Loucy (cell line): ENCODE measurements at regions not wholly inside any gene's neighbourhood (a gene's known extent, or its start where the extent isn't known, plus 50 kb on each side); places are given as distances from the start of the nearest gene placed in this dataset.

Experiments
- H2AFZ ChIP-seq: fragments of 200-600 bp; sonication (generic); 2 replicates; pipeline ENCODE4 v1.6.0; 2016; ENCODE audit warnings: antibody characterized with exemption, mild to moderate bottlenecking, low read length, moderate library complexity
- H3F3A ChIP-seq: fragments of 200-600 bp; 2 replicates; pipeline ENCODE4 v1.6.0; 2016; ENCODE audit warnings: antibody characterized with exemption, low read depth, mild to moderate bottlenecking
- H3K27me3 ChIP-seq: fragments of 200-600 bp; sonication (generic); 2 replicates; pipeline ENCODE4 v1.6.1; 2014; ENCODE audit warnings: low read length, mild to moderate bottlenecking; ENCODE audit not compliant: insufficient read depth, poor library complexity, severe bottlenecking
- H3K36me3 ChIP-seq: fragments of 200-600 bp; sonication (generic); 2 replicates; pipeline ENCODE4 v1.6.1; 2016; ENCODE audit warnings: low read length; ENCODE audit not compliant: insufficient read depth
- H3K4me1 ChIP-seq: fragments of 200-600 bp; sonication (generic); 2 replicates; pipeline ENCODE4 v1.5.1; 2014; ENCODE audit warnings: low read length, mild to moderate bottlenecking; ENCODE audit not compliant: insufficient read depth, poor library complexity, severe bottlenecking
- H3K4me2 ChIP-seq: fragments of 200-600 bp; sonication (generic); 2 replicates; pipeline ENCODE4 v1.6.0; 2014; ENCODE audit warnings: antibody characterized with exemption, low read length, low read depth, mild to moderate bottlenecking; ENCODE audit not compliant: poor library complexity, severe bottlenecking
- H3K4me3 ChIP-seq: fragments of 200-600 bp; sonication (generic); 2 replicates; pipeline ENCODE4 v1.5.1; 2014; ENCODE audit warnings: low read length, mild to moderate bottlenecking, mixed read lengths; ENCODE audit not compliant: poor library complexity, severe bottlenecking
- H3K79me2 ChIP-seq: fragments of 200-600 bp; sonication (generic); 2 replicates; pipeline ENCODE4 v1.6.1; 2014; ENCODE audit warnings: low read length; ENCODE audit not compliant: insufficient read depth
- H3K9ac ChIP-seq: fragments of 200-600 bp; sonication (generic); 2 replicates; pipeline ENCODE4 v1.6.0; 2014; ENCODE audit warnings: mild to moderate bottlenecking, low read depth, low read length, moderate library complexity; ENCODE audit not compliant: poor library complexity, severe bottlenecking
- H3K9me2 ChIP-seq: fragments of 200-600 bp; sonication (generic); replicated peaks from 2 replicates; pipeline ENCODE4 v1.6.1; 2016; ENCODE audit warnings: low read depth, low read length, mixed read lengths
- H3K9me3 ChIP-seq: fragments of 200-600 bp; sonication (generic); 2 replicates; pipeline ENCODE4 v1.6.1; 2014; ENCODE audit warnings: mild to moderate bottlenecking, antibody characterized with exemption, low read length, low read depth; ENCODE audit not compliant: insufficient read depth
- H4K20me1 ChIP-seq: fragments of 200-600 bp; sonication (generic); 2 replicates; pipeline ENCODE4 v1.6.0; 2014; ENCODE audit warnings: antibody characterized with exemption, low read length, mild to moderate bottlenecking; ENCODE audit not compliant: insufficient read depth, poor library complexity, severe bottlenecking
- EZH2phosphoT487 ChIP-seq: fragments of 200-600 bp; IDR thresholded peaks from 2 replicates; pipeline ENCODE4 v1.6.1; 2018; ENCODE audit warnings: antibody characterized with exemption, mild to moderate bottlenecking, moderate library complexity, borderline replicate concordance
- TF ChIP-seq, protein P1 (sequence below): fragments of 200-600 bp; sonication (generic); conservative IDR thresholded peaks from 2 replicates; pipeline ENCODE4 v1.5.1; 2014; ENCODE audit warnings: mild to moderate bottlenecking, antibody characterized with exemption, low read length

DNA sequence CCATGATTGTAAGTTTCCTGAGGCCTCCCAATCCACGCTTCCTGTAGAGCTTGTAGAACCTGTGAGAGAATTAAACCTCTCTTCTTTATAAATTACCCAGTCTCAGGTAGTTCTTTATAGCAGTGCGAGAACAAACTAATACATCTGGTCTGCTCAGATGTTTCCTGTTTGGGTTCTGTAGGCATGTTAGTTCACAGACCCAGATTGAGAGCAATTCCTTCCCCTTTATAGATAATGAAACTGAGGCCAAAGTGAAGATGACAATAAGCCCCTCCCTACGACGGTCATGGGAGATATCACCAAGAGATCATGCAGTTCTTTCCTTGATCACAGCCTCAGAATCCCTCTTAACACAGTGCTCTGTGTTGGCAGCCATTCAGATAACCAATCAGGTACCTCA is 76.5 kb upstream of the CLMN start:
- Histone ChIP-seq H3K27me3 (no peaks in the 10 kb centered on the region), H3K4me2 (no peak overlapping the region), H3K9ac (no peak overlapping the region), H3K9me2 (no peaks in the 10 kb centered on the region), H4K20me1 (no peaks in the 10 kb centered on the region), H3K36me3 (no peaks in the 10 kb centered on the region), H3K4me3 (no peak overlapping the region), H3K79me2 (no peaks in the 10 kb centered on the region), H3K9me3 (no peaks in the 10 kb centered on the region), H2AFZ (no peak overlapping the region), H3F3A (no peaks in the 10 kb centered on the region), H3K4me1 (no peaks in the 10 kb centered on the region)
- TF ChIP-seq EZH2phosphoT487 = no peak
- TF ChIP-seq, protein P1, sequence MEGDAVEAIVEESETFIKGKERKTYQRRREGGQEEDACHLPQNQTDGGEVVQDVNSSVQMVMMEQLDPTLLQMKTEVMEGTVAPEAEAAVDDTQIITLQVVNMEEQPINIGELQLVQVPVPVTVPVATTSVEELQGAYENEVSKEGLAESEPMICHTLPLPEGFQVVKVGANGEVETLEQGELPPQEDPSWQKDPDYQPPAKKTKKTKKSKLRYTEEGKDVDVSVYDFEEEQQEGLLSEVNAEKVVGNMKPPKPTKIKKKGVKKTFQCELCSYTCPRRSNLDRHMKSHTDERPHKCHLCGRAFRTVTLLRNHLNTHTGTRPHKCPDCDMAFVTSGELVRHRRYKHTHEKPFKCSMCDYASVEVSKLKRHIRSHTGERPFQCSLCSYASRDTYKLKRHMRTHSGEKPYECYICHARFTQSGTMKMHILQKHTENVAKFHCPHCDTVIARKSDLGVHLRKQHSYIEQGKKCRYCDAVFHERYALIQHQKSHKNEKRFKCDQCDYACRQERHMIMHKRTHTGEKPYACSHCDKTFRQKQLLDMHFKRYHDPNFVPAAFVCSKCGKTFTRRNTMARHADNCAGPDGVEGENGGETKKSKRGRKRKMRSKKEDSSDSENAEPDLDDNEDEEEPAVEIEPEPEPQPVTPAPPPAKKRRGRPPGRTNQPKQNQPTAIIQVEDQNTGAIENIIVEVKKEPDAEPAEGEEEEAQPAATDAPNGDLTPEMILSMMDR = no peak

GRCh38 chr14:95395098-95395737 is 75.5 kb upstream of the CLMN start:
- H4K20me1 ChIP-seq = no peaks in the 10 kb centered on the region
- H3K79me2 ChIP-seq = no peaks in the 10 kb centered on the region
- no peak overlapping the region for H2AFZ ChIP-seq
- H3F3A ChIP-seq = no peaks in the 10 kb centered on the region
- H3K9me3 ChIP-seq = no peaks in the 10 kb centered on the region; the same call in 1 of the 2 replicates
- no peaks in the 10 kb centered on the region for H3K27me3 ChIP-seq
- no peak overlapping the region for H3K4me2 ChIP-seq
- no peaks in the 10 kb centered on the region for H3K36me3 ChIP-seq
- H3K9ac ChIP-seq = no peak overlapping the region
- no peak overlapping the region for H3K4me3 ChIP-seq
- no peak for TF ChIP-seq EZH2phosphoT487
- TF ChIP-seq, protein P1 = no peak
- no peaks in the 10 kb centered on the region for H3K4me1 ChIP-seq
- no peaks in the 10 kb centered on the region for H3K9me2 ChIP-seq

- H3K4me3 ChIP-seq = no peak overlapping the region
- H3K27me3 ChIP-seq = no peaks in the 10 kb centered on the region
- H3K4me2 ChIP-seq = no peak overlapping the region
- TF ChIP-seq, protein P1 = no peak
- no peak for TF ChIP-seq EZH2phosphoT487
- no peaks in the 10 kb centered on the region; the same call in 1 of the 2 replicates for H3K9me3 ChIP-seq
- no peaks in the 10 kb centered on the region for H4K20me1 ChIP-seq
- H2AFZ ChIP-seq = no peak overlapping the region
- H3F3A ChIP-seq = no peaks in the 10 kb centered on the region
- no peaks in the 10 kb centered on the region for H3K79me2 ChIP-seq
- H3K9me2 ChIP-seq = no peaks in the 10 kb centered on the region
- no peak overlapping the region for H3K9ac ChIP-seq
- H3K4me1 ChIP-seq = no peaks in the 10 kb centered on the region
- no peaks in the 10 kb centered on the region for H3K36me3 ChIP-seq
Measured at GRCh38 chr14:95394297-95395097, 74.8 kb upstream of the CLMN start.
